D721Med (cell line): ENCODE measurements at regions not wholly inside any gene's neighbourhood (a gene's known extent, or its start where the extent isn't known, plus 50 kb on each side); places are given as distances from the start of the nearest gene placed in this dataset.
"Not testable (repeated sequence)": the region's sequence is repeated elsewhere in the genome, so short reads cannot be mapped to it uniquely, and the experiment has no call there.

Experiments used
- DNase-seq: peaks from one replicate; pipeline ENCODE4 v3.0.0; 2011; ENCODE audit warnings: low spot score; ENCODE audit not compliant: insufficient read length
- FAIRE-seq: peaks from 2 replicates; lab custom pipeline; 2011; peaks lifted over from hg19 to GRCh38; lab: Jason Lieb, UNC
- CTCF ChIP-seq: IDR thresholded peaks from 2 replicates; pipeline ENCODE4 v1.5.1; 2012; ENCODE audit warnings: mild to moderate bottlenecking, control low read depth; ENCODE audit not compliant: insufficient read depth; ENCODE audit errors: missing control alignments

GRCh38 chr2:82007071-82007664 is 1702.6 kb upstream of the LRRTM1 start:
- no peak for TF ChIP-seq CTCF
- DNase-seq (no peak), FAIRE-seq (no peak)

DNA sequence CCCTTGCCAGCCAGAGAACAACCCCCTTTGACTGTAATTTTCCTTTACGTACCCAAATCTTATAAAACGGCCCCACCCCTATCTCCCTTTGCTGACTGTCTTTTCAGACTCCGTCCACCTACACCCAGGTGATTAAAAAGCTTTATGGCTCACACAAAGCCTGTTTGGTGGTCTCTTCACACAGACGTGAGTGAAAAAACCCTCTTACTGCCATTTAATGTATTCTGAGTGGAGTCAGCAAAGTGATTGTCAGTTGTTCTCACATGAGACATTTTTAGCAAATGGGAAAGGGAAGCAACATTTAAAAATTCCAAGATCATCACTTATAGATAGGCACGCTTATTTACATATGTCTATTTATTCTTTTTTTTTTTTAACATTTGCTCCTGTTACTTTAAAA is 1701.3 kb upstream of the LRRTM1 start:
- not testable (repeated sequence) for FAIRE-seq, DNase-seq

DNA sequence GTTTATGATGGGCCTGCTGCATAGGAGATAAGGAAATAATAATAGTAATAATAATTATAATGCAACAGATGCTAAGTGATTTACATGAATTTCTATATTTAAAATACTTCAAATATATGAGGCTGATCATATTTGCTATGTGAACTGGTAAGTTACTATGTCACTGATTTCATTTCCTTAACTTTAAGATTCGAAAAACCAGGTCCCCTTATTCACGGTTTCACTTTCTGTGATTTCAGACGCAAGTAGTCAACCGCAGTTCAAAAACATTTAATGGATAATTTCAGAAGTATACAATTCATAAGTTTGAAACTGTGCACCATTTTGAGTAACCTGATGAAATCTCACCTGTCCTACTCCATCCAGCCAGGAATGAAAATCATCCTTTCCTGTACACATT is 1697.1 kb upstream of the LRRTM1 start:
- no peak for TF ChIP-seq CTCF
- DNase-seq, result no peak
- FAIRE-seq, result no peak

DNA sequence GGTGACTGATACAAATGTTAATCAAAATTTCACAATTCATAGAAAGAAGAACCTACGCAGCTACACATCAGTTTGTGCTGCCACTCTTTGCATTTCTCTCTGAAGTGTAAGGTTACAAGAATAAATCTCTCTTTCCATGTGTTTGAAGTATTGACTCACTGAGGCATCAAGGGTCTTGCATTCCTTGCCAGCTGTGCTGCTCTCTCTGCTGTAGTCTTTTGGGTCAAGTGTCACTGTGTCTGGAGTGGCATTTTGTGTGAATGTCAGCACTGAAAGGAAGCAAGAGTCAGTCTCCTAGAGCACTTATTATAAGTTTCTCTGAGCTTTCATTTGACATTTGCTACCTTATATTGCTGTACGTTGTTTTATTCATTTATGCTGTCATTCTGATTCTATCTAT is 1696.1 kb upstream of the LRRTM1 start:
- no peak for DNase-seq
- FAIRE-seq, result no peak
- no peak for TF ChIP-seq CTCF

- no peak for DNase-seq
- TF ChIP-seq CTCF, result no peak
- FAIRE-seq, result no peak
Observed at GRCh38 chr2:81996332-81996731, 1691.8 kb upstream of the LRRTM1 start.

- no peak for DNase-seq
- no peak for TF ChIP-seq CTCF
- FAIRE-seq, result no peak
Observed at GRCh38 chr2:81991282-81991681, 1686.7 kb upstream of the LRRTM1 start.

- DNase-seq (no peak), FAIRE-seq (no peak)
- TF ChIP-seq CTCF, result no peak
Observed at GRCh38 chr2:81987370-81987769, 1682.8 kb upstream of the LRRTM1 start.
